Heart left ventricle (tissue), 16 donors: ENCODE measurements at regions not wholly inside any gene's neighbourhood (a gene's known extent, or its start where the extent isn't known, plus 50 kb on each side); places are given as distances from the start of the nearest gene placed in this dataset.

Experiments
- ATAC-seq, 4 donors: fragments of 200-7000 bp; cut with Tn5 transposase; one replicate each; pipeline ENCODE4 v1.9.1; 2020 to 2022; ENCODE audit warnings: moderate library complexity in 4 of 4, mild to moderate bottlenecking in 3 of 4, moderate number of reproducible peaks in 1 of 4
- DNase-seq, 5 donors: peaks; one replicate each; pipeline ENCODE4 v3.0.0-alpha.2; 2020
- H3K27ac ChIP-seq, 12 donors: fragments of 200-600 bp; sonication (generic) in 4 of 12; one replicate each; pipeline versions ENCODE4 v1.5.0 to v1.8.0; 2016 to 2022; ENCODE audit warnings: mild to moderate bottlenecking in 2 of 12
- H3K27me3 ChIP-seq, 9 donors: fragments of 200-600 bp; sonication (generic) in 2 of 9; one replicate each; pipeline versions ENCODE4 v1.5.1 to v1.8.0; 2016 to 2022; ENCODE audit warnings: mild to moderate bottlenecking in 3 of 9
- H3K36me3 ChIP-seq, 9 donors: fragments of 200-600 bp; sonication (generic) in 2 of 9; one replicate each; pipeline versions ENCODE4 v1.5.0 to v1.8.0; 2018 to 2022; ENCODE audit warnings: mild to moderate bottlenecking in 2 of 9
- H3K4me1 ChIP-seq, 12 donors: fragments of 200-600 bp; sonication (generic) in 4 of 12; one replicate each; pipeline versions ENCODE4 v1.5.0 to v1.8.0; 2016 to 2022; ENCODE audit warnings: mild to moderate bottlenecking in 3 of 12
- H3K4me3 ChIP-seq, 12 donors: fragments of 200-600 bp; sonication (generic) in 4 of 12; one replicate each; pipeline versions ENCODE4 v1.5.0 to v1.8.0; 2017 to 2022; ENCODE audit warnings: mild to moderate bottlenecking in 9 of 12, moderate library complexity in 4 of 12
- H3K9me3 ChIP-seq, 12 donors: fragments of 200-600 bp; sonication (generic) in 4 of 12; one replicate each; pipeline versions ENCODE4 v1.5.0 to v1.8.0; 2016 to 2022; ENCODE audit warnings: mild to moderate bottlenecking in 1 of 12
- CTCF ChIP-seq, 12 donors: fragments of 200-600 bp; sonication (generic) in 4 of 12; IDR thresholded peaks; one replicate each; pipeline versions ENCODE4 v1.5.0 to v1.8.0; 2018 to 2022; ENCODE audit warnings: antibody characterized with exemption in 12 of 12, mild to moderate bottlenecking in 5 of 12
- POLR2A ChIP-seq, 2 donors: fragments of 450-650 bp; IDR thresholded peaks; one replicate each; pipeline ENCODE4 v1.6.1; 2017; ENCODE audit warnings: antibody characterized with exemption in 2 of 2, mild to moderate bottlenecking in 2 of 2, moderate library complexity in 2 of 2
- WGBS, 4 donors: extraction: QIAGEN DNeasy Blood & Tissue Kit in 2 of 4; methylation state at CpG; one replicate each; pipeline versions ENCODE4 v1.1.5 to v1.1.7; 2013 to 2018; 5-methylcytosine and 5-hydroxymethylcytosine counted together
- intact Hi-C, 10 donors: fragments of 100-400 bp; cut with DNase I; formaldehyde crosslinking; loops; one replicate each; pipeline versions ENCODE4 v1.11.1 to v1.14.2; 2022
- donor health status: ischemic (EF 13 %, LVEDD 7.1; RV severe dilation, severe dysfunction).
- donor health status: healthy with polysubstance abuse.
- donor health status: DM: no; HTN: yes; CAD: no.
- donor health status: DM: no; HTN: no; CAD: no.
- donor health status: ischemic (EF 25% LVEDD 6.9; RV normal size, moderate dysfunction).
- donor health status: ischemic (EF 25% LVEDD 5.7; RV mildly dilated, moderate dysfunction).
- donor health status: healthy.
- donor health status: DM: yes; HTN: yes; CAD: no.
- donor health status: ischemic (EF 35%, LVEDD 5.7; RV mildly dilated, moderate dysfunction).
- donor health status: nonischemic (EF 11% LVEDD 7.7; RV severe dilation, severe dysfunction).
- donor health status: DM: yes; HTN: yes; CAD: no.
- donor health status: PGD.
- donor health status: ischemic (EF 29% LVEDD 5.4; RV normal size, mild dysfunction).
- donor health status: nonischemic (EF 23%, LVEDD 6.1; RV moderate dilation, normal function).

DNA sequence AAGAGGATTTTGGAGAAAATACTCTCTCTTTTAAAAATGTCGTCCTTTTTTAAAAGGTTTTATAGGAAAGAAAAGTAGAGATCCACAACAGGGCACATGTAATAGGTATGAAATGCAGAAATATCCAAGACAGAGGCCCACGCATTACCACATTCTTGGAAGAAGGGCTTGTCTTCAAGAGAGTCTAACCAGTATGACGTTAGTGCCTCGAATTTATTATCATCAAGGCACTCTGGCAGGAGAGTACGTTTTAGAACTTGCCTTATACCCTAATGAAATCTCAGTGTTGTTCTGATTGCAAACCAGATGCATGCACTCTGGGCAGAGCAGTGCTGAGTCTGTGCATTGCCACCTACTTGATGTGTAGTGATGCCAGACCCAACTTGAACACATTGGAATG, 342.6 kb upstream of the NFE2L3 start:
- H3K9me3 ChIP-seq = no peaks in the 10 kb centered on the region
- H3K36me3 ChIP-seq = no peaks in the 10 kb centered on the region
- H3K4me1 ChIP-seq = no peaks in the 10 kb centered on the region
- no peak overlapping the region for H3K4me3 ChIP-seq
- DNase-seq (no peak), ATAC-seq (no peak)
- H3K27me3 ChIP-seq = no peaks in the 10 kb centered on the region
- TF ChIP-seq CTCF (IDR thresholded peaks at IDR 0.05) (no peak), POLR2A (IDR thresholded peaks at IDR 0.05) (no peak)
- intact Hi-C loops = no loop called here
- peak overlapping the region in 1 of 12 donors; percentile 27 for H3K27ac ChIP-seq
- 73 to 78% (median 76%) methylated on average over 5 of the region's 5 CpGs for WGBS, 4 donors

DNA sequence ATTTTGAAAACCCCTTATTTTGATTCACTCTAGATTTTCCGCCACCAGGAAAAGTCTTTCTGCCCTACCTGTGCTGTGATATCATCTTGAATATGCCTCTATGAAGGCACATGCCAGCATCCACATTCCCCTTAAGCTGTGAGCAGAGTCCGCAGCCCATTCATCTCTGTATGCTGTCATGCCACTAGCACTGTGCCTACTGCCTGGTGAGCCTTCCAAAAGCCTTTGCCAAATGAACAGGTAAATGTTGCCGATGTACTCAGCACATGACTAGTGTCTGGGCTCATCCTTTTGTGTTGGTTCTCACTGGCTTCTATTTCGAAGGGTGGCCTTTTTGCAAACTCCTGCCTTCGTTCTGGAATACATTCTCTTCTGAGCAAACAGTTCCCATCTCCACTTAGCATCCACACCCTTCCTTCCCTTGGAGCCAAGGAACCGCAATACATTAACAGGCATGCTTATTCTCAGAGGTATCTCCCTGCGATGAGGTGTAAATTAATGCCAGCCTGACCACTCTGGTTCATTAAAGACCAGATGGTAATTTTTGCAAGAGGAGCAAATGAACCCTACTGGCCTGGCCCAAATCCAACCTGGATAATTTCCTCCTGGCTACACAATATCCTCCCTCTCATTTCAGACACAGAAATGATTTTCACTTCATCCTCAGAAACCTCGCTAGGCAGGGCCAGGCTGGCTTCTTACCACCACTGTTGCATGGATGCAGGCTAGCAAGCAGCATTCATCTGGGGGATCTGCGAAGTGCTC, 339.7 kb upstream of the NFE2L3 start:
- H3K36me3 ChIP-seq = no peaks in the 10 kb centered on the region
- no peak for DNase-seq
- no peak for ATAC-seq
- TF ChIP-seq POLR2A (IDR thresholded peaks at IDR 0.05) = no peak
- TF ChIP-seq CTCF (IDR thresholded peaks at IDR 0.05) = no peak
- H3K9me3 ChIP-seq = no peaks in the 10 kb centered on the region
- intact Hi-C loops = no loop called here
- no peak overlapping the region for H3K27ac ChIP-seq
- no peak overlapping the region for H3K4me3 ChIP-seq
- no peaks in the 10 kb centered on the region for H3K27me3 ChIP-seq
- no peaks in the 10 kb centered on the region for H3K4me1 ChIP-seq
- WGBS, 4 donors = 88 to 92% (median 90%) methylated on average over 9 of the region's 9 CpGs

GRCh38 chr7:25813381-25813780, 338.6 kb upstream of the NFE2L3 start:
- Histone ChIP-seq H3K36me3 (no peaks in the 10 kb centered on the region), H3K9me3 (no peaks in the 10 kb centered on the region), H3K4me1 (no peaks in the 10 kb centered on the region), H3K27me3 (no peaks in the 10 kb centered on the region), H3K4me3 (no peak overlapping the region), H3K27ac (no peak overlapping the region)
- ATAC-seq = no peak
- intact Hi-C loops = no loop called here
- 89 to 93% (median 89%) methylated on average over 6 of the region's 6 CpGs for WGBS, 4 donors
- DNase-seq = no peak
- TF ChIP-seq CTCF (IDR thresholded peaks at IDR 0.05) (no peak), POLR2A (IDR thresholded peaks at IDR 0.05) (no peak)

- no peak overlapping the region for H3K4me3 ChIP-seq
- no peaks in the 10 kb centered on the region for H3K4me1 ChIP-seq
- no peak for ATAC-seq
- no peak for DNase-seq
- H3K9me3 ChIP-seq = no peaks in the 10 kb centered on the region
- intact Hi-C loops = no loop called here
- H3K27ac ChIP-seq = no peak overlapping the region
- TF ChIP-seq CTCF (IDR thresholded peaks at IDR 0.05) = no peak
- TF ChIP-seq POLR2A (IDR thresholded peaks at IDR 0.05) = no peak
- no peaks in the 10 kb centered on the region for H3K36me3 ChIP-seq
- no peaks in the 10 kb centered on the region for H3K27me3 ChIP-seq
- 71 to 82% (median 75%) methylated on average over 2 of the region's 2 CpGs for WGBS, 4 donors
Measured at GRCh38 chr7:25815711-25816110, 336.3 kb upstream of the NFE2L3 start.
